Pancreas (tissue), 10 donors: ENCODE measurements at regions not wholly inside any gene's neighbourhood (a gene's known extent, or its start where the extent isn't known, plus 50 kb on each side); places are given as distances from the start of the nearest gene placed in this dataset.

Source experiments
- ATAC-seq, 4 donors: fragments of 200-7000 bp; cut with Tn5 transposase; one replicate each; pipeline versions ENCODE4 v1.8.0 to v1.9.1; 2020; ENCODE audit warnings: mild to moderate bottlenecking in 4 of 4, moderate library complexity in 4 of 4
- DNase-seq, 6 donors: peaks; one replicate each; pipeline ENCODE4 v3.0.0-alpha.2; 2020
- FAIRE-seq: peaks from 2 replicates; lab custom pipeline; 2012; peaks lifted over from hg19 to GRCh38; lab: Jason Lieb, UNC
- H3K27ac ChIP-seq, 4 donors: fragments of 200-600 bp; sonication (generic); 1 replicate in 3 of 4; 2 replicates in 1 of 4; pipeline versions ENCODE4 v1.5.0 to v1.8.0; 2020
- H3K27me3 ChIP-seq, 4 donors: fragments of 200-600 bp; one replicate each; pipeline ENCODE4 v1.8.0; 2021
- H3K36me3 ChIP-seq, 3 donors: fragments of 200-600 bp; sonication (generic) in 1 of 3; one replicate each; pipeline versions ENCODE4 v1.5.0 to v1.8.0; 2020 to 2021
- H3K4me1 ChIP-seq, 3 donors: fragments of 200-600 bp; one replicate each; pipeline ENCODE4 v1.8.0; 2021
- H3K4me3 ChIP-seq, 4 donors: fragments of 200-600 bp; sonication (generic) in 2 of 4; one replicate each; pipeline versions ENCODE4 v1.5.0 to v1.8.0; 2020 to 2021
- H3K9me3 ChIP-seq, 4 donors: fragments of 200-600 bp; one replicate each; pipeline ENCODE4 v1.8.0; 2021
- CTCF ChIP-seq, 4 donors: fragments of 200-600 bp; sonication (generic) in 3 of 4; IDR thresholded peaks; one replicate each; pipeline versions ENCODE4 v1.5.0 to v1.8.0; 2021; ENCODE audit warnings: antibody characterized with exemption in 4 of 4
- WGBS, 2 donors: extraction: QIAGEN DNeasy Blood & Tissue Kit; methylation state at CpG; one replicate each; pipeline ENCODE4 v1.1.7; 2013; 5-methylcytosine and 5-hydroxymethylcytosine counted together
- intact Hi-C, 3 donors: fragments of 100-400 bp; cut with DNase I; formaldehyde crosslinking; loops; one replicate each; pipeline versions ENCODE4 v1.11.1 to v1.14.2; 2022
- donor health status: healthy with polysubstance abuse.
- donor health status: DM: no; HTN: no; CAD: no; lungs with moderate emphysema.
- donor health status: DM: no; HTN: no; CAD: no.
- donor health status: control.
- donor health status: control.
- donor health status: Bipolar disorder and iron deficiency.
- donor health status: DM: yes; HTN: yes; CAD: no.
- donor health status: DM: no; HTN: no; CAD: no.
- donor health status: DM: no; HTN: no; CAD: no.
- donor health status: DM: yes; HTN: yes; CAD: no.

GRCh38 chr11:70790671-70791300 lies 392.5 kb downstream of the CTTN start:
- WGBS, 2 donors = 87 to 90% methylated on average over 12 of the region's 12 CpGs
- FAIRE-seq = no peak

GRCh38 chr11:70796648-70797227 lies 398.4 kb downstream of the CTTN start:
- no peak for ATAC-seq
- H3K27ac ChIP-seq = no peak overlapping the region
- H3K27me3 ChIP-seq = no peaks in the 10 kb centered on the region
- no peak overlapping the region for H3K4me3 ChIP-seq
- no peaks in the 10 kb centered on the region for H3K9me3 ChIP-seq
- no peak for DNase-seq
- intact Hi-C loops = no loop called here
- no peak for TF ChIP-seq CTCF (IDR thresholded peaks at IDR 0.05)
- no peaks in the 10 kb centered on the region for H3K4me1 ChIP-seq
- H3K36me3 ChIP-seq = peaks cover 0 to 21% (median 0%) of the 10 kb centered on the region in 3 donors
- 86 to 87% methylated on average over 8 of the region's 8 CpGs for WGBS, 2 donors
- FAIRE-seq = no peak

More at GRCh38 chr11:70790671-70791300, 392.5 kb downstream of the CTTN start:
- intact Hi-C loops = no loop called here
- no peak overlapping the region for H3K27ac ChIP-seq
- no peak for ATAC-seq
- no peaks in the 10 kb centered on the region for H3K27me3 ChIP-seq
- H3K4me1 ChIP-seq = no peaks in the 10 kb centered on the region
- no peak for DNase-seq
- no peaks in the 10 kb centered on the region for H3K36me3 ChIP-seq
- no peak for TF ChIP-seq CTCF (IDR thresholded peaks at IDR 0.05)
- no peak overlapping the region for H3K4me3 ChIP-seq
- no peaks in the 10 kb centered on the region for H3K9me3 ChIP-seq

- no peak for ATAC-seq
- intact Hi-C loops = no loop called here
- DNase-seq = no peak
- H3K27ac ChIP-seq = no peak overlapping the region
- H3K36me3 ChIP-seq = peaks cover 0 to 21% (median 0%) of the 10 kb centered on the region in 3 donors
- no peak for FAIRE-seq
- TF ChIP-seq CTCF (IDR thresholded peaks at IDR 0.05) = no peak
- no peaks in the 10 kb centered on the region for H3K9me3 ChIP-seq
- no peaks in the 10 kb centered on the region for H3K27me3 ChIP-seq
- 95 to 96% methylated on average over 26 of the region's 26 CpGs for WGBS, 2 donors
- no peaks in the 10 kb centered on the region for H3K4me1 ChIP-seq
- no peak overlapping the region for H3K4me3 ChIP-seq
Measured at GRCh38 chr11:70798296-70798695, 400.0 kb downstream of the CTTN start.

GRCh38 chr11:70799386-70799785 lies 401.1 kb downstream of the CTTN start:
- Histone ChIP-seq H3K36me3 (peaks cover 0 to 21% (median 0%) of the 10 kb centered on the region in 3 donors), H3K27ac (no peak overlapping the region), H3K4me1 (no peaks in the 10 kb centered on the region), H3K9me3 (no peaks in the 10 kb centered on the region), H3K4me3 (no peak overlapping the region), H3K27me3 (no peaks in the 10 kb centered on the region)
- DNase-seq (peak in 1 of 6 donors; percentile 21), FAIRE-seq (no peak), ATAC-seq (no peak)
- intact Hi-C loops = no loop called here
- TF ChIP-seq CTCF (IDR thresholded peaks at IDR 0.05) = no peak
- WGBS, 2 donors = 76 to 81% methylated on average over 6 of the region's 6 CpGs

- no peak overlapping the region for H3K27ac ChIP-seq
- H3K4me1 ChIP-seq = no peaks in the 10 kb centered on the region
- DNase-seq (no peak), ATAC-seq (no peak), FAIRE-seq (no peak)
- H3K36me3 ChIP-seq = peaks cover 0 to 24% (median 0%) of the 10 kb centered on the region in 3 donors
- WGBS, 2 donors = 93 to 97% methylated on average over 8 of the region's 8 CpGs
- no peaks in the 10 kb centered on the region for H3K27me3 ChIP-seq
- H3K9me3 ChIP-seq = no peaks in the 10 kb centered on the region
- TF ChIP-seq CTCF (IDR thresholded peaks at IDR 0.05) = no peak
- intact Hi-C loops = loop anchor here in 1 of 3 donors (10.0 kb wide), 1 partner anchor 57 kb away; no protein-coding TSS in a partner anchor
- no peak overlapping the region for H3K4me3 ChIP-seq
Measured at GRCh38 chr11:70802185-70802584, 403.9 kb downstream of the CTTN start.
